PC-9 (cell line): ENCODE measurements at regions not wholly inside any gene's neighbourhood (a gene's known extent, or its start where the extent isn't known, plus 50 kb on each side); places are given as distances from the start of the nearest gene placed in this dataset.

Experiments
- CTCF ChIP-seq: fragments of 200-600 bp; sonication (generic); conservative IDR thresholded peaks from 2 replicates; pipeline ENCODE4 v1.6.1; 2017; ENCODE audit warnings: mixed run types, antibody characterized with exemption, mild to moderate bottlenecking, moderate library complexity
- EZH2 ChIP-seq: fragments of 200-600 bp; sonication (generic); IDR thresholded peaks from 2 replicates; pipeline ENCODE4 v1.8.0; 2017; ENCODE audit warnings: antibody characterized with exemption, low read depth

GRCh38 chr14:98725191-98725590 is 546.8 kb downstream of the BCL11B start:
- no peak for TF ChIP-seq CTCF
- TF ChIP-seq EZH2 = no peak
